ENCODE measurements at regions not wholly inside any gene's neighbourhood (a gene's known extent, or its start where the extent isn't known, plus 50 kb on each side); places are given as distances from the start of the nearest gene placed in this dataset.

DNA sequence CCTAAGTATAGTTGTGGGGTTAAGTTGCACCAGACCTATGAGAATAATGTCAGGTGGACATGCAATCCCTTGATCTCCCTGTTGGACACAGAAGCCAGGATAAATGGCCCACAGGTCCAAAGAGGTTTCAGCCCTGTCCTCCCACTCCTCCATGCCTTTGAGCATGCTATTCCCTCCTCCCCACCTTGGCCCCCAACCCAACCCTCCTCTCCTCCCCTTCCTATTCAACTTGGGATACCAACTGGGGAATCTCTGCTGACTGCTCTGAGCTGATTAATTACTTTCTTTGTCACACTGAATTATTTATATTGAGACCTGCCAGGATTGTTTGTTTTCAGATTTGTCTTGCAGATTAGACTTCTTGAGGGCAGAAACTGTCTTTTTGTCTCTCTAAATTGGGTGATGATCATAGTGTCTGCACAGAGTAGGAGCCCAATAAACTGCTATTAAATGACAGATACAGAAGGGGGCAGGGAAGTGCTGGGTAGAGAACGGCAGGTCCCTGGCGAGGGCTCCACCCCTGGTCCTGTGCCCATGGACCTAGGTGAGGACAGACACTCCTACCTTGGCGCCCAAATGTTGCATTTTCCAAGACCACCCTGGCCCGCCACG is 120.9 kb downstream of the UNC5CL start:
- TF ChIP-seq POLR2AphosphoS5 (IDR thresholded peaks at IDR 0.05) (no peak), CTCF (IDR thresholded peaks at IDR 0.05) (no peak), POLR2A (IDR thresholded peaks at IDR 0.05) (no peak)
